HG03066 (cell line): ENCODE measurements at regions not wholly inside any gene's neighbourhood (a gene's known extent, or its start where the extent isn't known, plus 50 kb on each side); places are given as distances from the start of the nearest gene placed in this dataset.
"Not testable (repeated sequence)": the region's sequence is repeated elsewhere in the genome, so short reads cannot be mapped to it uniquely, and the experiment has no call there.

Experiments used
- ATAC-seq: cut with Tn5 transposase; IDR thresholded peaks from one replicate; pipeline ENCODE4 v1.9.1; 2021; ENCODE audit warnings: low read depth; ENCODE audit not compliant: unreplicated experiment

GRCh38 chr2:59774821-59775433, 778.5 kb downstream of the BCL11A start:
- ATAC-seq: no peak

GRCh38 chr2:59770651-59771050, 782.8 kb downstream of the BCL11A start:
- ATAC-seq: no peak

- ATAC-seq: no peak
These were observed 791.5 kb downstream of the BCL11A start for GRCh38 chr2:59761966-59762365.

GRCh38 chr2:59756150-59756549, 797.3 kb downstream of the BCL11A start:
- ATAC-seq: no peak

- no peak for ATAC-seq
These were observed 799.3 kb downstream of the BCL11A start for GRCh38 chr2:59754011-59754735.

GRCh38 chr2:59752512-59752911, 800.9 kb downstream of the BCL11A start:
- ATAC-seq: no peak

- no peak for ATAC-seq
These were observed 801.4 kb downstream of the BCL11A start for GRCh38 chr2:59752071-59752470.

- not testable (repeated sequence) for ATAC-seq
These were observed 802.2 kb downstream of the BCL11A start for GRCh38 chr2:59751214-59751613.

- no peak for ATAC-seq
These were observed 807.2 kb downstream of the BCL11A start for GRCh38 chr2:59746291-59746690.

- no peak for ATAC-seq
These were observed 808.4 kb downstream of the BCL11A start for GRCh38 chr2:59745085-59745484.

- no peak for ATAC-seq
These were observed 809.0 kb downstream of the BCL11A start for GRCh38 chr2:59744436-59744835.

GRCh38 chr2:59741840-59742239, 811.6 kb downstream of the BCL11A start:
- no peak for ATAC-seq

GRCh38 chr2:59739166-59739565, 814.3 kb downstream of the BCL11A start:
- ATAC-seq: no peak

GRCh38 chr2:59737299-59737698, 816.2 kb downstream of the BCL11A start:
- no peak for ATAC-seq

GRCh38 chr2:59734743-59735142, 818.7 kb downstream of the BCL11A start:
- no peak for ATAC-seq

- no peak for ATAC-seq
These were observed 819.5 kb downstream of the BCL11A start for GRCh38 chr2:59733970-59734369.

GRCh38 chr2:59733567-59733930, 819.9 kb downstream of the BCL11A start:
- ATAC-seq: no peak

GRCh38 chr2:59732871-59733566, 820.4 kb downstream of the BCL11A start:
- no peak for ATAC-seq

- ATAC-seq: no peak
These were observed 826.3 kb downstream of the BCL11A start for GRCh38 chr2:59727121-59727590.

GRCh38 chr2:59726228-59727120, 827.0 kb downstream of the BCL11A start:
- ATAC-seq: no peak

GRCh38 chr2:59724746-59725145, 828.7 kb downstream of the BCL11A start:
- no peak for ATAC-seq
